HEK293T (cell line): ENCODE measurements at regions not wholly inside any gene's neighbourhood (a gene's known extent, or its start where the extent isn't known, plus 50 kb on each side); places are given as distances from the start of the nearest gene placed in this dataset.

ENCODE experiments used
- BHLHE40 ChIP-seq: fragments of 450-650 bp; IDR thresholded peaks from 2 replicates; pipeline ENCODE4 v1.6.1; 2016; ENCODE audit warnings: mild to moderate bottlenecking, moderate library complexity, borderline replicate concordance
- ELF4 ChIP-seq: fragments of 450-650 bp; IDR thresholded peaks from 2 replicates; pipeline ENCODE4 v1.6.1; 2017; ENCODE audit warnings: antibody characterized with exemption
- LEF1 ChIP-seq: fragments of 450-650 bp; IDR thresholded peaks from 2 replicates; pipeline ENCODE4 v1.6.1; 2017; ENCODE audit warnings: mild to moderate bottlenecking, borderline replicate concordance
- SP1 ChIP-seq: fragments of 450-650 bp; IDR thresholded peaks from 2 replicates; pipeline ENCODE4 v1.6.1; 2017
- SUZ12 ChIP-seq: fragments of 450-650 bp; IDR thresholded peaks from 2 replicates; pipeline ENCODE4 v1.6.1; 2016; ENCODE audit warnings: mild to moderate bottlenecking
- TARDBP ChIP-seq: fragments of 450-650 bp; IDR thresholded peaks from 2 replicates; pipeline ENCODE4 v1.6.1; 2016
- TF ChIP-seq, protein P1 (sequence below): fragments of 450-650 bp; IDR thresholded peaks from 2 replicates; pipeline ENCODE4 v1.6.1; 2016

DNA sequence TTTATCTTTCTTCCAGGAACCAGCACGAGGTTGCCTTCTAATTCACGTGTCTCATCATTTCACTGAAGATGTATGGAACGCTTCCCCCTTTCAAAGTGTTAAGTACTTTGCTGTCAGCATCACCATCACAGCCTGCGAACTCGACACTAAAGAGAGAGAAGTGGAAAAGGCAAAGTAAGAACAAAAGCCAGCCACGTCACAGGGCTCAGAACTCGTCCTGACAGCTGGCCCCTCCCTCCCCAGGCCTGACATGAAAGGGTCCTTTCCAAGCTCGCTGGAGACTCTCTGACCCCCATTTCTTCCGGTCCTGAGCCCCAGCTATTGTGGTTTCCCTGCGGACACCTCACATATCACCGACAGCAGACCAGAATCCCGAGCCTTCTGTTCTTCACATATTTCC, 177.8 kb upstream of the NTM start:
- no peak for TF ChIP-seq SP1
- no peak for TF ChIP-seq TARDBP
- TF ChIP-seq SUZ12 = no peak
- TF ChIP-seq BHLHE40 = no peak
- no peak for TF ChIP-seq ELF4
- TF ChIP-seq LEF1 = no peak
- TF ChIP-seq, protein P1, sequence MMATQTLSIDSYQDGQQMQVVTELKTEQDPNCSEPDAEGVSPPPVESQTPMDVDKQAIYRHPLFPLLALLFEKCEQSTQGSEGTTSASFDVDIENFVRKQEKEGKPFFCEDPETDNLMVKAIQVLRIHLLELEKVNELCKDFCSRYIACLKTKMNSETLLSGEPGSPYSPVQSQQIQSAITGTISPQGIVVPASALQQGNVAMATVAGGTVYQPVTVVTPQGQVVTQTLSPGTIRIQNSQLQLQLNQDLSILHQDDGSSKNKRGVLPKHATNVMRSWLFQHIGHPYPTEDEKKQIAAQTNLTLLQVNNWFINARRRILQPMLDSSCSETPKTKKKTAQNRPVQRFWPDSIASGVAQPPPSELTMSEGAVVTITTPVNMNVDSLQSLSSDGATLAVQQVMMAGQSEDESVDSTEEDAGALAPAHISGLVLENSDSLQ = no peak
